HG02938 (cell line): ENCODE measurements at regions not wholly inside any gene's neighbourhood (a gene's known extent, or its start where the extent isn't known, plus 50 kb on each side); places are given as distances from the start of the nearest gene placed in this dataset.

Source experiments
- ATAC-seq: cut with Tn5 transposase; IDR thresholded peaks from one replicate; pipeline ENCODE4 v1.9.1; 2021; ENCODE audit warnings: mild to moderate bottlenecking, moderate library complexity; ENCODE audit not compliant: unreplicated experiment

GRCh38 chr4:18844726-18845125 lies 823.2 kb upstream of the LCORL start:
- ATAC-seq, result no peak

GRCh38 chr4:18842431-18842830 lies 820.9 kb upstream of the LCORL start:
- no peak for ATAC-seq

- no peak for ATAC-seq
Observed at GRCh38 chr4:18840481-18840880, 818.9 kb upstream of the LCORL start.

- ATAC-seq, result no peak
Observed at GRCh38 chr4:18816228-18816895, 794.8 kb upstream of the LCORL start.

GRCh38 chr4:18815779-18816173 lies 794.2 kb upstream of the LCORL start:
- no peak for ATAC-seq

GRCh38 chr4:18815081-18815778 lies 793.7 kb upstream of the LCORL start:
- ATAC-seq, result no peak

GRCh38 chr4:18813771-18814170 lies 792.2 kb upstream of the LCORL start:
- ATAC-seq, result no peak

- ATAC-seq, result no peak
Observed at GRCh38 chr4:18813055-18813454, 791.5 kb upstream of the LCORL start.

- ATAC-seq, result no peak
Observed at GRCh38 chr4:18803781-18804180, 782.2 kb upstream of the LCORL start.

- no peak for ATAC-seq
Observed at GRCh38 chr4:18798123-18798522, 776.6 kb upstream of the LCORL start.

GRCh38 chr4:18795794-18796193 lies 774.2 kb upstream of the LCORL start:
- ATAC-seq, result no peak

GRCh38 chr4:18777190-18777930 lies 755.8 kb upstream of the LCORL start:
- ATAC-seq, result no peak

- ATAC-seq, result no peak
Observed at GRCh38 chr4:18767921-18768320, 746.4 kb upstream of the LCORL start.

GRCh38 chr4:18756671-18757070 lies 735.1 kb upstream of the LCORL start:
- no peak for ATAC-seq

- ATAC-seq, result no peak
Observed at GRCh38 chr4:18754180-18754579, 732.6 kb upstream of the LCORL start.

- ATAC-seq, result no peak
Observed at GRCh38 chr4:18751083-18751482, 729.5 kb upstream of the LCORL start.

GRCh38 chr4:18749391-18749790 lies 727.8 kb upstream of the LCORL start:
- no peak for ATAC-seq

GRCh38 chr4:18736551-18736950 lies 715.0 kb upstream of the LCORL start:
- no peak for ATAC-seq

GRCh38 chr4:18735740-18736268 lies 714.2 kb upstream of the LCORL start:
- no peak for ATAC-seq

- ATAC-seq, result no peak
Observed at GRCh38 chr4:18734405-18734804, 712.9 kb upstream of the LCORL start.

- no peak for ATAC-seq
Observed at GRCh38 chr4:18733961-18734360, 712.4 kb upstream of the LCORL start.

- ATAC-seq, result no peak
Observed at GRCh38 chr4:18722748-18723191, 701.2 kb upstream of the LCORL start.
